ENCODE measurements at regions not wholly inside any gene's neighbourhood (a gene's known extent, or its start where the extent isn't known, plus 50 kb on each side); places are given as distances from the start of the nearest gene placed in this dataset.

DNA sequence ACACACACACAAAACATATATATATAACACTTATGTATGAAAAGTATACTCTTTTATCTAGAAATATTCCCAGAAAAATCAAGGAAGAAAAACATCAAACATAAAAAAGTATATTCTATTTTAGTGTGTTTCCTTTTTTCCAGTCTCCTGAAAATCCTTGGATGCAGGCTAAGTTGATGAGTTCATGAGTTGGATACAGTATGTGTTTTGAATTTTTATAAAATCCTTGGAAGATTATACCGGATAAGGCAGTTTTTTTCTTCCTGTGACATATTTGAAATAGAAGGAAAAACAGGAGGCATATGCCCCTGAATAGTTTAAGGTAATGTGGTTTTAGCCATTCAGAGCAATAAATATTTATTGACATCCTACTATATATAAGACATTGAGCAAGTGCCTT is 203.6 kb downstream of the SNX18 start:
- no peaks in the 10 kb centered on the region for H3K9me3 ChIP-seq (ENCODE audit: control insufficient read depth, low read length)
- no peaks in the 10 kb centered on the region for H3K27me3 ChIP-seq (ENCODE audit: control insufficient read depth, insufficient read depth)
- ATAC-seq = no peak
- peaks cover 7% of the 10 kb centered on the region for H3K4me1 ChIP-seq (ENCODE audit: control insufficient read depth, insufficient read depth, low read length)
- 65% methylated on average over 1 of the region's 1 CpG for WGBS
- DNase-seq = no peak
- no peak overlapping the region for H3K27ac ChIP-seq (ENCODE audit: low read length)
- intact Hi-C loops (cut with DNase I) = no loop called here
- H3K4me3 ChIP-seq (ENCODE audit: low read length) = no peak overlapping the region

- no peaks in the 10 kb centered on the region for H3K9me3 ChIP-seq (ENCODE audit: control insufficient read depth, low read length)
- no peak overlapping the region for H3K27ac ChIP-seq (ENCODE audit: low read length)
- ATAC-seq (no peak), DNase-seq (no peak)
- H3K4me3 ChIP-seq (ENCODE audit: low read length) = no peak overlapping the region
- 95% methylated on average over 3 of the region's 3 CpGs for WGBS
- H3K4me1 ChIP-seq (ENCODE audit: control insufficient read depth, insufficient read depth, low read length) = peaks cover 9% of the 10 kb centered on the region
- intact Hi-C loops (cut with DNase I) = no loop called here
- H3K27me3 ChIP-seq (ENCODE audit: control insufficient read depth, insufficient read depth) = no peaks in the 10 kb centered on the region
Observed at GRCh38 chr5:54720341-54720740, 202.8 kb downstream of the SNX18 start.

DNA sequence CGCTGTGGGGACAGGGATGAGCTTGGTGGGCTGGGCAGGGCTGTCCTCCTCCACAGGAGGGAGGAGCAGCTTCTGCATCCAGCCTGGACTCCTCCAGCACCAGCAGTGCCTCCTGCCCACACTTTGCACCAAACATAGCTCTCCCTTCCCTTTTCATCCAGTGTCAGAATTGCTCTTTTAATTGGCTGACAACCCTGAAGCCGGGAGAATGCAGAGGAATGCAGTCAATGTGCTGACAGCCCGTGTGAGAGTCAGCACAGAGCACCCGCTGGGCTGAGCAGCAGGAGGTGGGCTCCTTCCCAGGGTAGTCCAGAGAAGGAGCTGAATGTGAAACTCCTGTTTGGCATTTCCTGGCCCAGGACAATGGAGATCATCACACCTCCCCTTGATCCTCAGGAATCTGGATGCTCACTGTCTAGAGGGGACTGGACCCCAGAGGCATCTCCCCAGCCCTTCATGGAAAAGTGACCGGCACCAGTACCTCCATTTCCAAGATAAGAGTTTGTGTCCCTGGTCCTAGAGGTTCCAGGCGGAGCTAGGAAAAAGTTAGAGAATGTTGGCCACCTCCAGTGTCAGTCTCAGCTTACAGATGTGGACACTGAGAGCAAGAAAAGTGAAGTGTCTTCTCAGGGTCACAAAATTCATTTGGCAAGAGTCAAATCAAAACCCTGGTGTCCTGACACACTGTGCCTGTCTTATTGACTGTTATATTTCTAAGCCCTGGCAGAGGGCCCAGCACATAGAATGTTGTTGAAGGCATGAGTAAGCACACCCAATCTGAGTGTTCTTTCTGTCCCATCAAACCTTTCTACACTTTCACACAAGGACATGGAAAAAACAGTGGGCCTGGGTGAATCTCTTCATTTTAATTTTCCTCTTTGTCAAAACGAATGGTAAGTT is 202.1 kb downstream of the SNX18 start:
- Histone ChIP-seq H3K9me3 (ENCODE audit: control insufficient read depth, low read length) (no peaks in the 10 kb centered on the region), H3K27me3 (ENCODE audit: control insufficient read depth, insufficient read depth) (no peaks in the 10 kb centered on the region), H3K4me1 (ENCODE audit: control insufficient read depth, insufficient read depth, low read length) (peaks cover 9% of the 10 kb centered on the region), H3K27ac (ENCODE audit: low read length) (peak overlapping the region; percentile 36), H3K4me3 (ENCODE audit: low read length) (no peak overlapping the region)
- ATAC-seq (peak; percentile 76 to 80), DNase-seq (peak; percentile 45 to 81 (median 68))
- WGBS = 35% methylated on average over 7 of the region's 7 CpGs
- intact Hi-C loops (cut with DNase I) = no loop called here

- H3K4me1 ChIP-seq (ENCODE audit: control insufficient read depth, insufficient read depth, low read length) = peaks cover 9% of the 10 kb centered on the region
- H3K9me3 ChIP-seq (ENCODE audit: control insufficient read depth, low read length) = no peaks in the 10 kb centered on the region
- peak; percentile 73 to 88 (median 84) for DNase-seq
- H3K27ac ChIP-seq (ENCODE audit: low read length) = no peak overlapping the region
- 14% methylated on average over 3 of the region's 3 CpGs for WGBS
- no peak overlapping the region for H3K4me3 ChIP-seq (ENCODE audit: low read length)
- no peaks in the 10 kb centered on the region for H3K27me3 ChIP-seq (ENCODE audit: control insufficient read depth, insufficient read depth)
- intact Hi-C loops (cut with DNase I) = no loop called here
- peak; percentile 87 to 92 for ATAC-seq
Observed at GRCh38 chr5:54718656-54719055, 201.1 kb downstream of the SNX18 start.

DNA sequence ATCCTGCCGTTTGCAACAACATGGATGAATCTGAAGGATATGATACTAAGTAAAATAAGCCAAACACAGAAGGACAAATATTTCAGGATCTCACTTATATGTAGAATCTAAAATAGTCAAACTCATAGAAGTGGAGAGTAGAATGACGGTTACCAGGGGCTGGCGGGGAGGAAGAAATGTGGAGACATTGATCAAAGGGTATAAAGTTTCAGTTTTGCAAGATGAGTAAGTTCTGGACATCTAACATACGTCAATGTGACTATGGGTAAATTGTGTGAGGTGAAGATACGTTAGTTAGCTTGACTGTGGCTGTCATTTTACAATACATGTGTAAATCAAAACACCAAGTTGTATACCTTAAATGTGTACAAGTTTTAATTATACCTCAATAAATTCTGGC is 200.3 kb downstream of the SNX18 start:
- H3K4me3 ChIP-seq (ENCODE audit: low read length) = no peak overlapping the region
- intact Hi-C loops (cut with DNase I) = no loop called here
- no peak overlapping the region for H3K27ac ChIP-seq (ENCODE audit: low read length)
- DNase-seq (no peak), ATAC-seq (no peak)
- no peaks in the 10 kb centered on the region for H3K27me3 ChIP-seq (ENCODE audit: control insufficient read depth, insufficient read depth)
- H3K9me3 ChIP-seq (ENCODE audit: control insufficient read depth, low read length) = no peaks in the 10 kb centered on the region
- peaks cover 9% of the 10 kb centered on the region for H3K4me1 ChIP-seq (ENCODE audit: control insufficient read depth, insufficient read depth, low read length)
- WGBS = 95% methylated on average over 5 of the region's 5 CpGs

GRCh38 chr5:54717459-54717858 is 199.9 kb downstream of the SNX18 start:
- Histone ChIP-seq H3K27me3 (ENCODE audit: control insufficient read depth, insufficient read depth) (no peaks in the 10 kb centered on the region), H3K9me3 (ENCODE audit: control insufficient read depth, low read length) (no peaks in the 10 kb centered on the region), H3K27ac (ENCODE audit: low read length) (no peak overlapping the region), H3K4me1 (ENCODE audit: control insufficient read depth, insufficient read depth, low read length) (peaks cover 9% of the 10 kb centered on the region), H3K4me3 (ENCODE audit: low read length) (no peak overlapping the region)
- DNase-seq (no peak), ATAC-seq (no peak)
- WGBS = 72% methylated on average over 2 of the region's 2 CpGs
- intact Hi-C loops (cut with DNase I) = no loop called here

DNA sequence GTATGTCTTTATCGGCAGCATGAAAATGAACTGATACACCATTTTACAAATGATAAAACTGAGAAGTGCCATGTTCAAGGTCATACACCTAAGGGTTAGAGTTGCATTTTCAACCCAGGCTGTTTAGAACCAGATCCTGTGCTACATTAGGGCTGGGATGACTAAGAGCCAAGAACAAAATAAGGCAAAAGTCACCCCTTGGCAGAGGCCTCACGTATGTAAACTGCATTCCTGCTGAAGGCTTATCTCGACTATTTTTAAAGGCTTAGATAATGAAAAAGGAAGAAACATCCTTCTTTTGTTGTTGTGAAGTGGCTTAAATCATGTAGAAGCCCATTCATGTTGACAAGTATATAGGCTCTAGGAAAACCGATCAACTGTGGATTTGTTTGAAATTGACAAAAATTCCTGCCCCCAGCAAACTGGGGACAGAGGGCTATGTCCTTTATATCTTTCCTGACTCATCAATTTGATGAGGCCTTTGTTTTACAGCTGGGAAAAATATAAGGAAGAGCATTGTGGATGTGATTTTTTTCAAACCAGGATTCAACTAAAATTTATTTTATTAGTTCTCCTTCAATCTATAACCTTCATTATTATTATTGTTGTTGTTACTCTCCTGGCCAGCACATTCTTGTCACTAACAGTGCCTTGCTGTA is 196.5 kb downstream of the SNX18 start:
- Histone ChIP-seq H3K4me3 (ENCODE audit: low read length) (no peak overlapping the region), H3K27ac (ENCODE audit: low read length) (no peak overlapping the region), H3K4me1 (ENCODE audit: control insufficient read depth, insufficient read depth, low read length) (peaks cover 2% of the 10 kb centered on the region), H3K27me3 (ENCODE audit: control insufficient read depth, insufficient read depth) (no peaks in the 10 kb centered on the region), H3K9me3 (ENCODE audit: control insufficient read depth, low read length) (no peaks in the 10 kb centered on the region)
- intact Hi-C loops (cut with DNase I) = no loop called here
- ATAC-seq = peak in 1 of 2 donors; percentile 53
- 41% methylated on average over 4 of the region's 4 CpGs for WGBS
- no peak for DNase-seq

GRCh38 chr5:54709096-54709495 is 191.5 kb downstream of the SNX18 start:
- H3K4me1 ChIP-seq (ENCODE audit: control insufficient read depth, insufficient read depth, low read length) = peaks cover 2% of the 10 kb centered on the region
- H3K9me3 ChIP-seq (ENCODE audit: control insufficient read depth, low read length) = no peaks in the 10 kb centered on the region
- no peaks in the 10 kb centered on the region for H3K27me3 ChIP-seq (ENCODE audit: control insufficient read depth, insufficient read depth)
- WGBS = 57% methylated on average over 2 of the region's 2 CpGs
- no peak overlapping the region for H3K27ac ChIP-seq (ENCODE audit: low read length)
- H3K4me3 ChIP-seq (ENCODE audit: low read length) = no peak overlapping the region
- no peak for ATAC-seq
- no peak for DNase-seq
- intact Hi-C loops (cut with DNase I) = no loop called here

DNA sequence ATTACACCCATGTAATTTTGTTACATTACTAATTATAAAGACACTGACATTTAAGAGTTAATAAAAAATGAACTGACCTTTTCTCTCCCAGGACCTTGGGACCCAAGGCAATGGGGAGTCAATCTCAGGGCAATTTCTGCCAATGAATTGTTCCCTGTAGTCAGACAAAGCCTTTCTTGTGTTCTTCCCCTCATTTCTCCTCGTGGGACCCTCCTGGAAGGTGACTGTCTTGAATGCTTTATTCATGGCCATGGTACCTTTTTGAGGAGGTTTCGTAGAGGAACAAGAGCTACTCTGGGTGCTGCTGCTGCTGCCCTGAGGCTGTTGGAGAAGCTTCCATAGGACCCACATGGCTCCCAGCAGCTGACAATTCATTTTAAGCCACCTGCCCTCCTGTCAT is 190.3 kb downstream of the SNX18 start:
- Histone ChIP-seq H3K9me3 (ENCODE audit: control insufficient read depth, low read length) (no peaks in the 10 kb centered on the region), H3K27me3 (ENCODE audit: control insufficient read depth, insufficient read depth) (no peaks in the 10 kb centered on the region), H3K4me3 (ENCODE audit: low read length) (no peak overlapping the region), H3K27ac (ENCODE audit: low read length) (no peak overlapping the region), H3K4me1 (ENCODE audit: control insufficient read depth, insufficient read depth, low read length) (peaks cover 9% of the 10 kb centered on the region)
- DNase-seq (no peak), ATAC-seq (no peak)
- intact Hi-C loops (cut with DNase I) = no loop called here
- WGBS = 81% methylated on average over 2 of the region's 2 CpGs

DNA sequence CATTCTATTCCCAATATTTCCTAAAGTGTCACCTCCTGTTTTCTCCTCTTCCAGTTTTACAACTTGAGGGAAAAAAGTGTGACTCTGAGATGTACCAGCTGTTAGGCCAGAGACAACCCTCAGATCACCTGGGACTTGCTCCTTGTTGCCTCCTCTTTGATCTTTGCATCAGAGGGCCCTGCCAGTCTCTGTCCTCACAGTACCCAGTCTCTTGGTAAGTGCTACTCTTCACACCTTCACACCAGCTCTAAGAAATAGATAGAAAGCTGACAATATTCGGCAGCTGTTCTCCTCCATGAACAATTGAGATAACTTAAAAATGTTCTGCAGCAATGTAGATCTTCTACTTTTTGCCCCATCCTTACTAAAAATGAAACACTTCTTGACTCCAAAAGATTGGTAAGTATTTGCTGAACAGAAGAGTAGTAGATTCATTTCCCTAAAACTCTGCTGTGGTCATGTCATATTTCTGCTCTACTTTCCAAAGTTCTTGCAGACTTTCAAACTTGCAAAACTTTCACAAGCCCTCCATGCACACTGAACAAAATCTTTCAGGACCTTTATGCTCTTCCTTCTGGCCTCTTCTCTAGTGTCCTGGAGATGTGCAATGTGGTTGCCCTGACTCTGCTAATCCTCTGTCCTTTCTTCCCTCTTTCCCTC is 188.6 kb downstream of the SNX18 start:
- intact Hi-C loops (cut with DNase I) = no loop called here
- Histone ChIP-seq H3K27ac (ENCODE audit: low read length) (no peak overlapping the region), H3K4me3 (ENCODE audit: low read length) (no peak overlapping the region), H3K27me3 (ENCODE audit: control insufficient read depth, insufficient read depth) (no peaks in the 10 kb centered on the region), H3K9me3 (ENCODE audit: control insufficient read depth, low read length) (no peaks in the 10 kb centered on the region), H3K4me1 (ENCODE audit: control insufficient read depth, insufficient read depth, low read length) (peaks cover 10% of the 10 kb centered on the region)
- 46% methylated on average over 1 of the region's 1 CpG for WGBS
- DNase-seq = no peak
- ATAC-seq = no peak

DNA sequence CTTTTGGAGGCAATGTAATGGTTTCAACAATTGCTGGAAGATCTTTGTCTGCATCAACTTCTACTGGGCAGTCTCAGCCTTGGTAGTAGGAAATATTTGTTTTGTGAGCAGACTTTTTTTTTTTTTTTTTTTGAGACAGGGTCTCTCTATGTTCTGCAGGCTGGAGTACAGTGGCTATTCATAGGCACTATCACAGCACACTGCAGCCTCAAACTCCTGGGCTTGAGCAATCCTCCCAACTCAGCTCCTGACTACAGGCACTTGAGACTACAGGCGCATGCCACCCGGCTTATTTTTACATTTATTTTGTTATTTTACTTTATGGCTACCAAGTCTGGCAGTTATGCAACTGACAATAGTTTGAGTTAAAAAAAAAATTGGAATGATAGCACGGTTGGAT is 187.3 kb downstream of the SNX18 start:
- Histone ChIP-seq H3K4me3 (ENCODE audit: low read length) (no peak overlapping the region), H3K27ac (ENCODE audit: low read length) (no peak overlapping the region), H3K27me3 (ENCODE audit: control insufficient read depth, insufficient read depth) (no peaks in the 10 kb centered on the region), H3K9me3 (ENCODE audit: control insufficient read depth, low read length) (no peaks in the 10 kb centered on the region), H3K4me1 (ENCODE audit: control insufficient read depth, insufficient read depth, low read length) (peaks cover 10% of the 10 kb centered on the region)
- intact Hi-C loops (cut with DNase I) = no loop called here
- DNase-seq (no peak), ATAC-seq (peak in 1 of 2 donors; percentile 53)
- 76% methylated on average over 3 of the region's 3 CpGs for WGBS

Measured in right cardiac atrium (tissue), 5 donors.